Stimulated activated naive CD4-positive, alpha-beta T cell (primary cell): ENCODE measurements at regions not wholly inside any gene's neighbourhood (a gene's known extent, or its start where the extent isn't known, plus 50 kb on each side); places are given as distances from the start of the nearest gene placed in this dataset.

Experiments used
- DNase-seq, 6 experiments: peaks; one replicate each; lab custom pipeline; 2025; lab: John Stamatoyannopoulos, UW

DNA sequence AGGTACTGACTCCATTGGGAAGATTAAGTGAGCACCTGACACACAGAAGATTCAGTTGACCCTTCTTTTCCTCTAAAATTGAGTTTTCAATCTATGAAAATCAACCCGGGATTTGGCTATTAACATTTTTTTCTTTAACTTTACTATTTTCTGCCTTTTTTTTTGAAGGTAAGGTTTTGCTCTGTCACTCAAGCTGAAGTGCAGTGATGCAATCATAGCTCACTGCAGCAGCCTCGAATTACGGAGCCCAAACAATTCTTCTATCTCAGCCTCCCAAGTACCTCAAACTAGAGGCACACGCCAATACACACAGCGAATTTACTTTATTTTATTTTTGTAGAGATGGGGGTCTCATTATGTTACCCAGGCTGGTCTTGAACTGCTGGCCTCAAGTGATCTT, 1029.5 kb downstream of the MCTP2 start:
- DNase-seq, result no peak

DNA sequence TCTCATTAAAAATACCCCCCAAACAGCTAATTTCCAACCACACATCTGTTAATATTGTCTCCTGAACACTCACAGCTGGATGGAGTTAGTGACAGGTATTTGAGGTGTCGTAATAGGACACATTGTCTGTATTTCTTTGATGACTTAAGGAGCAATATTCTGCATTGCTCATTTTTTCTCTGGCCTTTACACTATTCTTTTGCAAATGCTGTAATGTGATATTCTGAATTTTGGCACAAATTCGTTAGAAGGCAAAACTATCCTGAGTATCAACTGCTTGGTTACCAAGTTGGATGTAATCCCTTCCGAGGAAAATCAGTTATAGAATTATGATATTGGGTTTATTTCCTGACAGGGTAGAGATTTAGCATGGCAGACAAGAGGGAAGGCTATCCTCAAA, 1030.2 kb downstream of the MCTP2 start:
- no peak for DNase-seq

- DNase-seq, result no peak
Measured at GRCh38 chr15:95261968-95262367, 1030.6 kb downstream of the MCTP2 start.

DNA sequence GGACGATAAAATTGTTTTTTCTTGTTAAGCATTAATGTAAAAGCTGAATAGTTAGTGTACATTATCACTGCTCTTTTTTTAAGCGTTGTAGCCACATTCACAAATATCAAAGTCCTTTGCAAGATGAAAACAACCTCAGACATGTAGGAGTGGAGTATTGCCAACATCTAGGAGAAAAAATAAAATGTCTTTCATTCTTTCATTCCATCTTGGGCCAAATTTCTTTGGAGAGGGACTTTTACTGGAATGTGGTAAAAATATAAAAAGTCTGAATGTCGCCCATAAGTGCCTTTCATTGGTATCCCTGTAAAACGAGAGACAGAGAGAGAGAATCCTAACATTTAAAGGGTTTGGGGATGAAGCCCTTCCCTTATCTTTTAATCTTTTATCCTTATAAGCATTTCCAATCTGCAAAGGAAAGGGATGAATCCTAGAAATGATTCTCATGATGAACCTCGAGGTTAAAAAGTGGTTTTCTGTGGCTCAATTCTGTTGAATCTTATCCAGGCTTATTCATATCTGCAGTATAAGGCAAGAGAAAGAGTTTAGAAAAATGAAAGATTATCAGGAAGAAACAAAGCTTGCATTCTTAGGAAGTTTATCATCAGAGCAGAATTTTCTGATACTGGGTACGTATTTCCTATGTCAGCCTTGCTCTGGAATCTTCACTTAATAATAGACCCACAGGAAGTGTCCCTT, 1031.7 kb downstream of the MCTP2 start:
- DNase-seq, result no peak

- DNase-seq, result no peak
Measured at GRCh38 chr15:95263751-95264150, 1032.4 kb downstream of the MCTP2 start.

GRCh38 chr15:95265419-95265997, 1034.1 kb downstream of the MCTP2 start:
- no peak for DNase-seq

DNA sequence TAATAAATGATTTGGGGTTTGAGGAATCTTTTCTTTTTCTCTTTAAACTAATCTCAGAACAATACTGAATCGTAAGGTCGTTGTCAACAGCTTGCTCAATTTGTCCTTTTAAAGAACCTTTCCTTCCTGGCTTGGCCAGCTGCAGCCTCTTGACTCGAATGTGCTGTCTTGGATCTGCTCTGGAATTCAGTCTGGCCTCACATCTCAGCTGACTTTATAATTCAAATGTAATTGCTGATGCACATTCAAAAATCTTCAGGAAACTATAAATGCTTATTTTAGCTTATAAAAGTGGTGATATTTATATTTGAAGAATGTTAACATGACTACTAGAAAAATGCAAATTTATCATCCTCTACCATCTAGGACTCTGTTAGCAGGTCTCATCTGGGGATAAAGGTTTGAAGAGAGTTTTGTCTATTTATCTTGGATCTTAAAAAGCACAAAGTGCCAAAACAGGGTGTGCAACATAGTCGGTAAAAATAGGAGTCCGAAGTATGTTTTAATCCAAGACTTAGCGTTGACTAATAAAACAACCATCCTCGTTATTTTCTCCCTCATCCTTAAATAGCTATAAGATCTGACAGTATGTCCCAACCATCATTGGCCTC, 1035.2 kb downstream of the MCTP2 start:
- DNase-seq, result no peak

DNA sequence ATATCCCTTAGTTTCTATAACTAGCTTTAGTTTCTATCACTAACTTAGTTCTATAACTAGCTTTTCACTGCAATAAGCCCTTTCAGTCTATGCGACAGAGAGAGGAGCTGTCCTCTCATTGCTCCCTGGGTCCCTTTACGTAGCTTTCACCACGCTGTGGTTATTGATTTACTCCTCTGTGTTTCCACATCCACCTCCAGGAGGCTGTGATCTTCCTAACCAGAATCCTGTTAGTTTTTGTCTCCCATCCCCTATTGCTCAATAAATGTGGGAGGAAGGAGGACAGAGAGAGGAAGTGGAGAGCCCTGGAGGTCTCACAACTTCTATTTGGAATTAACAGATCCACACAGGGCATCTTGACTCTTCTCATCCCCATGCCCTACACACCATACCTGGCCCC, 1036.1 kb downstream of the MCTP2 start:
- DNase-seq, result no peak

DNA sequence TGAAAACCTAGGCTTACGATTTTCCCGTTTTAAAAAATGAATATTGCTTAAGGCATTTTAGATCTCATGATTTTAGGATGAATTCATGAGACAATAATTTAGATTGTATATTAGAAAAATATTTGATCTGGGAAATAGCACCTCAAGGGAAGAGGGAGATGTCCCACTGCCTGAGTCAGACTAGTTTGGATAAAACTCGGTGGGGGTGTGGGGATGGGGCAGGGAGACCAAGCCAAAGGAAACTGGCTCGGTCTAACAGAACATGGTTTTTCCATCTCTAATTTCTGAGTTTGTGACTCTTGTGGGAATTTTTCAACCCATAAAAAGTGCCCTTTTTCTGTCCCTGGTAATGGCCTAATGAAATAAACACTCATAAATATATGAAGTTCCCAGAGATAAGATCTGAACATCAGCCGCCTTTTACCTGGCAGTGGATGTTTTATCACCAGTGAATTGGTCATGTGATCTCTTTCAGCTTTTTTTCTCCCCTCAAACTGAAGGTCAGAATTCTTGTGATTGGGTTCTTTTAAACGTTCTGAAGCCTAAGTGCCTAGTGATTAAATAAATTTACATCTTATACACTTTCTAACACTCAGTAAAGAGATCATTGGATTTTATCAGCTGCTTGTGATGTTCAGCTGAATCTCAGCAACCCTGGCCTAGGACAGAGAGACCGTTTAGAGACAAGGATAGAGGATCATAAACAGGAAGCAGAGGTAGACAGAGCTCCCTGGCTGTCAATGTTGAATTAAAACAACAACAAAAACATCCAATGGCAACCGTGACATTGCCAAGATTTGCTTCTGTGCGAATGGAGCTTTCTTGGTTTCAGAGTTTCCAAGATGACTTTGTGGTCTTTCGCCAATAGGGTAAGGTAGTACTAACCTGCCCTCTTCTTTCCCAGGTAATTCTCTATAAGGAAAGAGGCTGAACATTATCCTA, 1038.2 kb downstream of the MCTP2 start:
- no peak for DNase-seq

- DNase-seq, result no peak
Measured at GRCh38 chr15:95274101-95274500, 1042.7 kb downstream of the MCTP2 start.

GRCh38 chr15:95277266-95277665, 1045.9 kb downstream of the MCTP2 start:
- no peak for DNase-seq

GRCh38 chr15:95278532-95279245, 1047.3 kb downstream of the MCTP2 start:
- no peak for DNase-seq

- no peak for DNase-seq
Measured at GRCh38 chr15:95279277-95280019, 1048.1 kb downstream of the MCTP2 start.

- DNase-seq, result no peak
Measured at GRCh38 chr15:95280711-95281110, 1049.3 kb downstream of the MCTP2 start.

DNA sequence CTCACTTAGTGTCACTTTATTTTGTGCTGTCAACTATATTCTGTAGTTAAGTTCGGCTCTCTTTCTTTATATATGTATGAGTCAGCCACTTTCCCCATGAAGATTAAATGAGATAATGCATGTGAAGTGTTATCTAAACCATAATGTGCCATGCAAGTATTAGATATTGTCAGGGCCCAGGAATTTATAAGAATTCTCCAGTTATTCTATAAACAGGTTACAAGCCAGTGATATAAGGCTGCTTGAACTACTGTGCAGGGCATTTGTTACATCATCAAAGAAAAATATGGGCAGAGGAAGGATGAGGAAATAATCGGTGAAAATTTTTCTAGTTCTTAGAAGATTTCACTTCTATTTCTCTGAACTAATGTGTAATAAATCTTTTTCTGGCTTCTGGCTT, 1049.0 kb upstream of the NR2F2 start:
- DNase-seq, result no peak

DNA sequence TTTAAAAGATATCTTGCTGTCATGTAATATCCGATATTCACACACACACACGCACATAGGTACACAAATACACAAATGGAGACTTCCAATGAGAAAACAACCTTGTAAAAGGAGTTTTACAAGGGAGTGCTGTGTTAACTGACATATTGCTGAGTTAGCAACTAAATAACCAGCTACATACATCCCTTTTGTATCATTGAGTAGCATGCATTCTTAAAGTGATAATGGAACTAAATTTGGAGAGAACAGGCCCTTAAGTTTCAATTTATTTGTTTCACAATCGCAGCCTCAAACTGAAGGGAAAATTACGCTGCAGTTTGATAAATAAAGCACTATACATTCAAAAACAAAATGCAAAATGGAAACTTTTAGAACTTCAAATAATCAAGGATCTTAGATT, 1046.0 kb upstream of the NR2F2 start:
- DNase-seq, result no peak

- peak in 1 of 6 experiments; percentile 1 for DNase-seq
Measured at GRCh38 chr15:95284933-95285421, 1045.5 kb upstream of the NR2F2 start.

- DNase-seq, result no peak
Measured at GRCh38 chr15:95286352-95286880, 1044.1 kb upstream of the NR2F2 start.

- no peak for DNase-seq
Measured at GRCh38 chr15:95287720-95288103, 1042.8 kb upstream of the NR2F2 start.

DNA sequence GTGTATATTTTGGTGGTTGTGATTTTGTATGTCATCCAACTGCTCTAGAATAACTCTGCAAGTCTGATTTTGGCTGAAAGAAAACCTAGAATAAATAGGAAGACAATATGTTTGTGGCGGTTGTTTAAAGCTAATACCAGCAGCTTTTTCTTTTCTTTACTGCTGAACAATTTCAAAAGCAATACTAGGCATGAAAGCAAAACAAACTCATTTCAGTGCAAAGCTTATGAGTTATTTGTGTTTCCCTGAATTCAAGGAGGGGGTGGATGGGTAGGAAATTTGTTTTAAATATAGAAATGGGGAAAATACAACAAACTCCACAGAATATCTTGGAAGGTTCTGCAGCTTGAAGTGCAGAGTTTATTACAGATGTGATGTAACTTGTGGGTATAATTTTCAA, 1041.9 kb upstream of the NR2F2 start:
- DNase-seq, result no peak
